ENCODE measurements at regions not wholly inside any gene's neighbourhood (a gene's known extent, or its start where the extent isn't known, plus 50 kb on each side); places are given as distances from the start of the nearest gene placed in this dataset.
"Not testable (repeated sequence)": the region's sequence is repeated elsewhere in the genome, so short reads cannot be mapped to it uniquely, and the experiment has no call there.

- H3K27ac ChIP-seq: no peak overlapping the region
- no peaks in the 10 kb centered on the region for H3K36me3 ChIP-seq
- H3K9me3 ChIP-seq: no peaks in the 10 kb centered on the region
- no peak for DNase-seq (ENCODE audit: low spot score in 2 of 2)
- no peak overlapping the region for H3K4me3 ChIP-seq
- no peaks in the 10 kb centered on the region for H3K27me3 ChIP-seq
- H3K4me1 ChIP-seq: no peaks in the 10 kb centered on the region
- TF ChIP-seq CTCF (IDR thresholded peaks at IDR 0.05): no peak
- intact Hi-C loops (cut with DNase I): no loop called here
Measured at GRCh38 chr2:106261871-106262321, 67.8 kb upstream of the UXS1 start.

- DNase-seq (ENCODE audit: low spot score in 2 of 2); H3K27me3 ChIP-seq; H3K36me3 ChIP-seq; H3K4me3 ChIP-seq; H3K4me1 ChIP-seq; H3K9me3 ChIP-seq; intact Hi-C loops (cut with DNase I); H3K27ac ChIP-seq: not testable (repeated sequence)
Measured at GRCh38 chr2:106258859-106259258, 64.8 kb upstream of the UXS1 start.

GRCh38 chr2:106257830-106258229, 63.7 kb upstream of the UXS1 start:
- no peak overlapping the region for H3K4me3 ChIP-seq
- H3K27me3 ChIP-seq: no peaks in the 10 kb centered on the region
- TF ChIP-seq CTCF (IDR thresholded peaks at IDR 0.05): no peak
- H3K4me1 ChIP-seq: no peaks in the 10 kb centered on the region
- DNase-seq (ENCODE audit: low spot score in 2 of 2): no peak
- H3K9me3 ChIP-seq: no peaks in the 10 kb centered on the region
- intact Hi-C loops (cut with DNase I): no loop called here
- no peak overlapping the region for H3K27ac ChIP-seq
- H3K36me3 ChIP-seq: no peaks in the 10 kb centered on the region

GRCh38 chr2:106257135-106257534, 63.0 kb upstream of the UXS1 start:
- no peak for DNase-seq (ENCODE audit: low spot score in 2 of 2)
- no peak overlapping the region for H3K27ac ChIP-seq
- no peak overlapping the region for H3K4me3 ChIP-seq
- no peaks in the 10 kb centered on the region for H3K36me3 ChIP-seq
- no peak for TF ChIP-seq CTCF (IDR thresholded peaks at IDR 0.05)
- no peaks in the 10 kb centered on the region for H3K9me3 ChIP-seq
- H3K4me1 ChIP-seq: no peaks in the 10 kb centered on the region
- intact Hi-C loops (cut with DNase I): no loop called here
- no peaks in the 10 kb centered on the region for H3K27me3 ChIP-seq

GRCh38 chr2:106249157-106249828, 55.2 kb upstream of the UXS1 start:
- H3K4me3 ChIP-seq; H3K9me3 ChIP-seq; H3K4me1 ChIP-seq; H3K27me3 ChIP-seq; DNase-seq (ENCODE audit: low spot score in 2 of 2); H3K27ac ChIP-seq; H3K36me3 ChIP-seq: not testable (repeated sequence)
- intact Hi-C loops (cut with DNase I): loop anchor here (5.0 kb wide), 1 partner anchor 333 kb away; no protein-coding TSS in a partner anchor

- H3K9me3 ChIP-seq; DNase-seq (ENCODE audit: low spot score in 2 of 2); H3K4me3 ChIP-seq; H3K27ac ChIP-seq; H3K36me3 ChIP-seq; H3K27me3 ChIP-seq; H3K4me1 ChIP-seq: not testable (repeated sequence)
- intact Hi-C loops (cut with DNase I): loop anchor here (5.0 kb wide), 1 partner anchor 334 kb away; no protein-coding TSS in a partner anchor
Measured at GRCh38 chr2:106248548-106249151, 54.5 kb upstream of the UXS1 start.

Data from ascending aorta (tissue), 2 donors.